WTC11 (cell line): ENCODE measurements at regions not wholly inside any gene's neighbourhood (a gene's known extent, or its start where the extent isn't known, plus 50 kb on each side); places are given as distances from the start of the nearest gene placed in this dataset.

Source experiments
- ESRRA ChIP-seq: sonication (generic); formaldehyde crosslinking; IDR thresholded peaks from 2 replicates; pipeline ENCODE4 v1.8.1; 2022; ENCODE audit warnings: mild to moderate bottlenecking, missing genetic modification reagents, borderline replicate concordance
- KAT7 ChIP-seq: sonication (generic); formaldehyde crosslinking; IDR thresholded peaks from 2 replicates; pipeline ENCODE4 v1.8.1; 2023; ENCODE audit warnings: missing genetic modification reagents, mild to moderate bottlenecking, borderline replicate concordance
- OVOL2 ChIP-seq: fragments of 250-450 bp; sonication (Bioruptor Pico); IDR thresholded peaks from 2 replicates; pipeline ENCODE4 v1.9.0; 2021; ENCODE audit warnings: mild to moderate bottlenecking, borderline replicate concordance
- PRRX2 ChIP-seq: fragments of 250-450 bp; sonication (Bioruptor Pico); IDR thresholded peaks from 2 replicates; pipeline ENCODE4 v1.8.0; 2021; ENCODE audit warnings: mild to moderate bottlenecking
- SP1 ChIP-seq: sonication (generic); formaldehyde crosslinking; conservative IDR thresholded peaks from 2 replicates; pipeline ENCODE4 v1.8.1; 2022; ENCODE audit warnings: missing genetic modification reagents
- ZBTB21 ChIP-seq: sonication (generic); formaldehyde crosslinking; IDR thresholded peaks from 2 replicates; pipeline ENCODE4 v1.8.1; 2023; ENCODE audit warnings: mild to moderate bottlenecking, missing genetic modification reagents, borderline replicate concordance
- TF ChIP-seq, protein P1 (sequence below): fragments of 200-600 bp; IDR thresholded peaks from 2 replicates; pipeline ENCODE4 v1.8.0; 2022; ENCODE audit warnings: antibody characterized with exemption
- TF ChIP-seq, protein P2 (sequence below): sonication (generic); formaldehyde crosslinking; IDR thresholded peaks from 2 replicates; pipeline ENCODE4 v1.8.1; 2022; ENCODE audit warnings: missing genetic modification reagents, borderline replicate concordance
- TF ChIP-seq, protein P3 (sequence below): sonication (generic); formaldehyde crosslinking; IDR thresholded peaks from 2 replicates; pipeline ENCODE4 v1.8.0; 2023; ENCODE audit warnings: mild to moderate bottlenecking, missing genetic modification reagents
- TF ChIP-seq, protein P4 (sequence below): sonication (generic); formaldehyde crosslinking; conservative IDR thresholded peaks from 2 replicates; pipeline ENCODE4 v1.8.1; 2022; ENCODE audit warnings: mild to moderate bottlenecking, missing genetic modification reagents

DNA sequence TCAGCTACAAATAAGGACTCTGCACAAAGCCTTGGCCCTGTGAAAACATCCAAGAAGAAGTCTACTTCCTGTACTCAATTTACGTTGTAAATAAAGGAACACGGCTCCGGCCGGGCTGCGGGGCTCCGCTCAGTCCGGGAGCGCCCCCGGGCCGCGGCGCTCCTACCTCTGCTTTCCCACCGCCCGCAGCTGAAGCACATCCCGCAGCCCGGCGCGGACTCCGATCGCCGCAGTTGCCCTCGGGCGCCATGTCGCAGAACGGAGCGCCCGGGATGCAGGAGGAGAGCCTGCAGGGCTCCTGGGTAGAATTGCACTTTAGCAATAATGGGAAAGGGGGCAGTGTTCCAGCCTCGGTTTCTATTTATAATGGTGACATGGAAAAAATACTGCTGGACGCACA is 502.3 kb upstream of the FOXG1 start:
- TF ChIP-seq, protein P1, sequence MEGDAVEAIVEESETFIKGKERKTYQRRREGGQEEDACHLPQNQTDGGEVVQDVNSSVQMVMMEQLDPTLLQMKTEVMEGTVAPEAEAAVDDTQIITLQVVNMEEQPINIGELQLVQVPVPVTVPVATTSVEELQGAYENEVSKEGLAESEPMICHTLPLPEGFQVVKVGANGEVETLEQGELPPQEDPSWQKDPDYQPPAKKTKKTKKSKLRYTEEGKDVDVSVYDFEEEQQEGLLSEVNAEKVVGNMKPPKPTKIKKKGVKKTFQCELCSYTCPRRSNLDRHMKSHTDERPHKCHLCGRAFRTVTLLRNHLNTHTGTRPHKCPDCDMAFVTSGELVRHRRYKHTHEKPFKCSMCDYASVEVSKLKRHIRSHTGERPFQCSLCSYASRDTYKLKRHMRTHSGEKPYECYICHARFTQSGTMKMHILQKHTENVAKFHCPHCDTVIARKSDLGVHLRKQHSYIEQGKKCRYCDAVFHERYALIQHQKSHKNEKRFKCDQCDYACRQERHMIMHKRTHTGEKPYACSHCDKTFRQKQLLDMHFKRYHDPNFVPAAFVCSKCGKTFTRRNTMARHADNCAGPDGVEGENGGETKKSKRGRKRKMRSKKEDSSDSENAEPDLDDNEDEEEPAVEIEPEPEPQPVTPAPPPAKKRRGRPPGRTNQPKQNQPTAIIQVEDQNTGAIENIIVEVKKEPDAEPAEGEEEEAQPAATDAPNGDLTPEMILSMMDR, result no peak
- TF ChIP-seq KAT7 (CRISPR knock-in tag) (no peak), ZBTB21 (no peak), ESRRA (CRISPR knock-in tag) (no peak), SP1 (CRISPR knock-in tag) (no peak), PRRX2 (no peak), OVOL2 (no peak)
- TF ChIP-seq, protein P2, sequence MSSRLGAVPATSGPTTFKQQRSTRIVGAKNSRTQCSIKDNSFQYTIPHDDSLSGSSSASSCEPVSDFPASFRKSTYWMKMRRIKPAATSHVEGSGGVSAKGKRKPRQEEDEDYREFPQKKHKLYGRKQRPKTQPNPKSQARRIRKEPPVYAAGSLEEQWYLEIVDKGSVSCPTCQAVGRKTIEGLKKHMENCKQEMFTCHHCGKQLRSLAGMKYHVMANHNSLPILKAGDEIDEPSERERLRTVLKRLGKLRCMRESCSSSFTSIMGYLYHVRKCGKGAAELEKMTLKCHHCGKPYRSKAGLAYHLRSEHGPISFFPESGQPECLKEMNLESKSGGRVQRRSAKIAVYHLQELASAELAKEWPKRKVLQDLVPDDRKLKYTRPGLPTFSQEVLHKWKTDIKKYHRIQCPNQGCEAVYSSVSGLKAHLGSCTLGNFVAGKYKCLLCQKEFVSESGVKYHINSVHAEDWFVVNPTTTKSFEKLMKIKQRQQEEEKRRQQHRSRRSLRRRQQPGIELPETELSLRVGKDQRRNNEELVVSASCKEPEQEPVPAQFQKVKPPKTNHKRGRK (CRISPR knock-in tag), result no peak
- TF ChIP-seq, protein P3, sequence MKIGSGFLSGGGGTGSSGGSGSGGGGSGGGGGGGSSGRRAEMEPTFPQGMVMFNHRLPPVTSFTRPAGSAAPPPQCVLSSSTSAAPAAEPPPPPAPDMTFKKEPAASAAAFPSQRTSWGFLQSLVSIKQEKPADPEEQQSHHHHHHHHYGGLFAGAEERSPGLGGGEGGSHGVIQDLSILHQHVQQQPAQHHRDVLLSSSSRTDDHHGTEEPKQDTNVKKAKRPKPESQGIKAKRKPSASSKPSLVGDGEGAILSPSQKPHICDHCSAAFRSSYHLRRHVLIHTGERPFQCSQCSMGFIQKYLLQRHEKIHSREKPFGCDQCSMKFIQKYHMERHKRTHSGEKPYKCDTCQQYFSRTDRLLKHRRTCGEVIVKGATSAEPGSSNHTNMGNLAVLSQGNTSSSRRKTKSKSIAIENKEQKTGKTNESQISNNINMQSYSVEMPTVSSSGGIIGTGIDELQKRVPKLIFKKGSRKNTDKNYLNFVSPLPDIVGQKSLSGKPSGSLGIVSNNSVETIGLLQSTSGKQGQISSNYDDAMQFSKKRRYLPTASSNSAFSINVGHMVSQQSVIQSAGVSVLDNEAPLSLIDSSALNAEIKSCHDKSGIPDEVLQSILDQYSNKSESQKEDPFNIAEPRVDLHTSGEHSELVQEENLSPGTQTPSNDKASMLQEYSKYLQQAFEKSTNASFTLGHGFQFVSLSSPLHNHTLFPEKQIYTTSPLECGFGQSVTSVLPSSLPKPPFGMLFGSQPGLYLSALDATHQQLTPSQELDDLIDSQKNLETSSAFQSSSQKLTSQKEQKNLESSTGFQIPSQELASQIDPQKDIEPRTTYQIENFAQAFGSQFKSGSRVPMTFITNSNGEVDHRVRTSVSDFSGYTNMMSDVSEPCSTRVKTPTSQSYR, result no peak
- TF ChIP-seq, protein P4, sequence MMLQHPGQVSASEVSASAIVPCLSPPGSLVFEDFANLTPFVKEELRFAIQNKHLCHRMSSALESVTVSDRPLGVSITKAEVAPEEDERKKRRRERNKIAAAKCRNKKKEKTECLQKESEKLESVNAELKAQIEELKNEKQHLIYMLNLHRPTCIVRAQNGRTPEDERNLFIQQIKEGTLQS (CRISPR knock-in tag), result no peak
